HCT116 (cell line): ENCODE measurements at regions not wholly inside any gene's neighbourhood (a gene's known extent, or its start where the extent isn't known, plus 50 kb on each side); places are given as distances from the start of the nearest gene placed in this dataset.

ENCODE experiments used
- ATAC-seq: fragments of 200-7000 bp; cut with Tn5 transposase; 2 replicates; pipeline ENCODE4 v1.9.1; 2020; ENCODE audit warnings: mild to moderate bottlenecking, moderate library complexity
- BruUV-seq: library from RNA; stranded (reverse); fragments of 400-500 nt; replicated peaks from 2 replicates; lab custom pipeline; 2021; lab: Mats Ljungman, UMichigan
- CTCF ChIA-PET: fragments of 300-600 bp; sonication (Branson Sonifier 250); formaldehyde crosslinking; loops from one replicate; lab custom pipeline; 2021; ENCODE audit warnings: antibody characterized with exemption; lab: Charles Lee
- POLR2A ChIA-PET: fragments of 300-600, 350-600 bp; sonication (Branson Sonifier 250); formaldehyde crosslinking; loops from one replicate; lab custom pipeline; 2021; ENCODE audit warnings: antibody characterized with exemption; lab: Charles Lee
- RAD21 ChIA-PET, 2 experiments: fragments of 300-600 bp; sonication (Branson Sonifier 250); formaldehyde crosslinking; loops; one replicate each; lab custom pipeline; 2023; ENCODE audit warnings: low total read pairs in 2 of 2; ENCODE audit not compliant: uncharacterized antibody in 2 of 2, unreplicated experiment in 2 of 2, low non-redundant PET in 1 of 2; lab: Charles Lee
- DNase-seq: peaks from one replicate; pipeline ENCODE4 v3.0.0-alpha.2; 2010; ENCODE audit warnings: low read depth, low spot score
- H2AFZ ChIP-seq: fragments of 200-600 bp; shearing (Covaris generic), sonication (generic); 2 replicates; pipeline ENCODE4 v1.6.1; 2017; ENCODE audit warnings: low read depth, mixed run types, mixed read lengths, antibody characterized with exemption, low read length; ENCODE audit not compliant: poor library complexity, severe bottlenecking
- H3K27ac ChIP-seq: 2 replicates; pipeline ENCODE4 v1.5.1; 2012; ENCODE audit warnings: low read depth, low read length
- H3K27me3 ChIP-seq: fragments of 200-600 bp; sonication (generic); 2 replicates; pipeline ENCODE4 v1.6.1; 2016; ENCODE audit warnings: mixed run types, low read length, mixed read lengths; ENCODE audit not compliant: insufficient read depth
- H3K36me3 ChIP-seq, 2 experiments: fragments of 200-500 bp in 1 of 2; fragments of 200-600 bp in 1 of 2; sonication (Bioruptor generic) in 1 of 2; sonication (generic) in 1 of 2; 2 replicates each; pipeline versions ENCODE4 v1.5.1 to v1.6.1; 2014 to 2016; ENCODE audit warnings: low read length in 2 of 2, inconsistent platforms in 1 of 2, mixed read lengths in 1 of 2, mixed run types in 1 of 2; ENCODE audit not compliant: insufficient read depth in 2 of 2, control insufficient read depth in 1 of 2
- H3K4me1 ChIP-seq, 2 experiments: fragments of 200-600 bp in 1 of 2; sonication (generic) in 1 of 2; 2 replicates each; pipeline versions ENCODE4 v1.5.1 to v1.6.1; 2012 to 2017; ENCODE audit warnings: low read length in 2 of 2, inconsistent platforms in 1 of 2, mild to moderate bottlenecking in 1 of 2, mixed read lengths in 1 of 2, mixed run types in 1 of 2, moderate library complexity in 1 of 2; ENCODE audit not compliant: insufficient read depth in 2 of 2, control insufficient read depth in 1 of 2
- H3K4me2 ChIP-seq: fragments of 200-600 bp; sonication (generic); 2 replicates; pipeline ENCODE4 v1.6.1; 2017; ENCODE audit warnings: mixed run types, low read length, mixed read lengths
- H3K4me3 ChIP-seq, 2 experiments: fragments of 200-600 bp in 1 of 2; sonication (generic) in 1 of 2; replicated peaks in 1 of 2; 2 replicates each; pipeline ENCODE4 v1.5.1; 2011 to 2016; ENCODE audit warnings: low read length in 2 of 2, control low read depth in 1 of 2, low read depth in 1 of 2, mild to moderate bottlenecking in 1 of 2, mixed read lengths in 1 of 2, mixed run types in 1 of 2
- H3K79me2 ChIP-seq: fragments of 200-600 bp; sonication (generic); 2 replicates; pipeline ENCODE4 v1.6.1; 2017; ENCODE audit warnings: mild to moderate bottlenecking, mixed run types, low read length, moderate library complexity, mixed read lengths; ENCODE audit not compliant: insufficient read depth
- H3K9ac ChIP-seq: fragments of 200-600 bp; sonication (generic); 2 replicates; pipeline ENCODE4 v1.6.1; 2016; ENCODE audit warnings: low read length, mixed read lengths
- H3K9me2 ChIP-seq: fragments of 200-600 bp; sonication (generic), shearing (Covaris generic); 2 replicates; pipeline ENCODE4 v1.6.1; 2017; ENCODE audit warnings: mixed run types, mild to moderate bottlenecking, moderate library complexity; ENCODE audit not compliant: insufficient read depth
- H3K9me3 ChIP-seq, 2 experiments: fragments of 200-500 bp in 1 of 2; fragments of 200-600 bp in 1 of 2; sonication (Bioruptor generic) in 1 of 2; sonication (generic) in 1 of 2; 2 replicates each; pipeline ENCODE4 v1.6.1; 2014 to 2017; ENCODE audit warnings: low read length in 2 of 2, mixed read lengths in 2 of 2, inconsistent platforms in 1 of 2, low read depth in 1 of 2, mild to moderate bottlenecking in 1 of 2, mixed run types in 1 of 2, moderate library complexity in 1 of 2; ENCODE audit not compliant: control insufficient read depth in 1 of 2, insufficient read depth in 1 of 2
- H4K20me1 ChIP-seq: fragments of 200-600 bp; sonication (generic), shearing (Covaris generic); 2 replicates; pipeline ENCODE4 v1.6.1; 2017; ENCODE audit warnings: mixed run types, mild to moderate bottlenecking, moderate library complexity; ENCODE audit not compliant: insufficient read depth
- ATF3 ChIP-seq: IDR thresholded peaks from 2 replicates; pipeline ENCODE4 v1.6.1; 2012
- CEBPB ChIP-seq: IDR thresholded peaks from 2 replicates; pipeline ENCODE4 v1.6.1; 2012; ENCODE audit warnings: low read depth
- MAX ChIP-seq: IDR thresholded peaks from 2 replicates; pipeline ENCODE4 v1.6.1; 2012
- TCF7L2 ChIP-seq: IDR thresholded peaks from 2 replicates; pipeline ENCODE4 v1.7.0; 2011; ENCODE audit warnings: borderline replicate concordance, inconsistent platforms; ENCODE audit not compliant: insufficient read depth, insufficient read length; ENCODE audit errors: extremely low read depth
- YY1 ChIP-seq: IDR thresholded peaks from 2 replicates; pipeline ENCODE4 v1.6.1; 2011; ENCODE audit warnings: low read length, low read depth, moderate library complexity, mild to moderate bottlenecking; ENCODE audit not compliant: insufficient replicate concordance; ENCODE audit errors: extremely low read depth
- ZBTB33 ChIP-seq: IDR thresholded peaks from 2 replicates; pipeline ENCODE4 v1.6.1; 2011; ENCODE audit warnings: mild to moderate bottlenecking, low read length, moderate library complexity; ENCODE audit not compliant: insufficient replicate concordance; ENCODE audit errors: extremely low read depth
- ZFX ChIP-seq: fragments of 450-650 bp; IDR thresholded peaks from 2 replicates; pipeline ENCODE4 v1.6.1; 2017
- intact Hi-C: fragments of 100-400 bp; cut with micrococcal nuclease; formaldehyde crosslinking; loops from 2 replicates; pipeline ENCODE4 v1.10.0; 2022

- TF ChIP-seq MAX: no peak
- TF ChIP-seq ATF3: no peak
- no peak for TF ChIP-seq ZFX
- TF ChIP-seq ZBTB33: no peak
- TF ChIP-seq CEBPB: no peak
- no peak for TF ChIP-seq YY1
- no peak for TF ChIP-seq TCF7L2
Measured at GRCh38 chr6:142550310-142551063, 248.7 kb downstream of the ADGRG6 start.

More at GRCh38 chr6:142550310-142551063, 248.7 kb downstream of the ADGRG6 start:
- Histone ChIP-seq H3K9ac (no peak overlapping the region), H3K9me3 (no peaks in the 10 kb centered on the region), H3K4me2 (peak overlapping the region; percentile 64; the same call in 1 of the 2 replicates), H2AFZ (peak overlapping the region; percentile 49), H3K4me3 (no peak overlapping the region), H3K36me3 (no peaks in the 10 kb centered on the region), H3K79me2 (no peaks in the 10 kb centered on the region), H3K27me3 (no peaks in the 10 kb centered on the region), H3K27ac (no peak overlapping the region), H3K4me1 (peaks cover 7 to 13% of the 10 kb centered on the region in 2 experiments; a peak in 3 of 4 replicates), H4K20me1 (no peaks in the 10 kb centered on the region), H3K9me2 (no peaks in the 10 kb centered on the region)
- CTCF ChIA-PET: interaction anchor here (1.8 kb wide), 1 partner anchor 10 kb away, joined by 4 read pairs; no protein-coding TSS in a partner anchor
- POLR2A ChIA-PET: no interaction called here
- DNase-seq (no peak), ATAC-seq (no peak)
- intact Hi-C loops: no loop called here
- RAD21 ChIA-PET: no interaction called here
- BruUV-seq: no TSS peak
